H1 (cell line): ENCODE measurements at regions not wholly inside any gene's neighbourhood (a gene's known extent, or its start where the extent isn't known, plus 50 kb on each side); places are given as distances from the start of the nearest gene placed in this dataset.

ENCODE experiments used
- CTCF ChIA-PET: fragments of 300-600 bp; sonication (Branson Sonifier 250); formaldehyde crosslinking; loops from one replicate; lab custom pipeline; 2021; ENCODE audit not compliant: partially characterized antibody; lab: Charles Lee
- POLR2A ChIA-PET: fragments of 300-600 bp; sonication (Branson Sonifier 250); formaldehyde crosslinking; loops from one replicate; lab custom pipeline; 2021; ENCODE audit warnings: inconsistent platforms; ENCODE audit not compliant: partially characterized antibody; lab: Charles Lee
- DNase-seq, 2 experiments: peaks; one replicate each; pipeline versions ENCODE4 v3.0.0 to v3.0.0-alpha.2; 2010 to 2022; ENCODE audit warnings: low spot score in 2 of 2, low read depth in 1 of 2, mixed read lengths in 1 of 2
- FAIRE-seq: peaks from 2 replicates; lab custom pipeline; 2011; peaks lifted over from hg19 to GRCh38; lab: Jason Lieb, UNC
- H2AFZ ChIP-seq: 2 replicates; pipeline ENCODE4 v1.8.1; 2012; ENCODE audit warnings: low read length, inconsistent platforms
- H2AK5ac ChIP-seq: 2 replicates; pipeline ENCODE4 v1.6.1; 2013; ENCODE audit warnings: low read depth, low read length
- H2BK120ac ChIP-seq: replicated peaks from 2 replicates; pipeline ENCODE3; 2013; ENCODE audit warnings: low read depth, low read length, inconsistent platforms
- H2BK12ac ChIP-seq: 2 replicates; pipeline ENCODE4 v1.6.1; 2013; ENCODE audit warnings: low read depth, low read length
- H2BK15ac ChIP-seq: 2 replicates; pipeline ENCODE4 v1.6.1; 2013; ENCODE audit warnings: low read length
- H2BK20ac ChIP-seq: 2 replicates; pipeline ENCODE4 v1.6.1; 2013; ENCODE audit warnings: low read length
- H2BK5ac ChIP-seq: 2 replicates; pipeline ENCODE4 v1.6.1; 2013; ENCODE audit warnings: low read depth, low read length
- H3K14ac ChIP-seq: 2 replicates; pipeline ENCODE4 v1.6.1; 2013; ENCODE audit warnings: inconsistent platforms; ENCODE audit not compliant: insufficient read length
- H3K18ac ChIP-seq: 2 replicates; pipeline ENCODE4 v1.6.1; 2013; ENCODE audit warnings: low read length; ENCODE audit errors: extremely low read depth
- H3K23ac ChIP-seq: 2 replicates; pipeline ENCODE4 v1.6.1; 2013; ENCODE audit warnings: inconsistent platforms; ENCODE audit not compliant: insufficient read length
- H3K23me2 ChIP-seq: 2 replicates; pipeline ENCODE4 v1.6.1; 2013; ENCODE audit warnings: low read depth, low read length
- H3K27ac ChIP-seq: 2 replicates; pipeline ENCODE4 v1.6.1; 2011; ENCODE audit warnings: low read depth, low read length, inconsistent platforms
- H3K27me3 ChIP-seq, 4 experiments: replicated peaks in 1 of 4; 1 replicate in 1 of 4; 2 replicates in 3 of 4; pipeline versions ENCODE4 v1.6.1 to v1.8.1; 2011 to 2013; ENCODE audit warnings: low read length in 3 of 4, mild to moderate bottlenecking in 3 of 4, inconsistent platforms in 2 of 4, mixed read lengths in 2 of 4, moderate library complexity in 1 of 4; ENCODE audit not compliant: control insufficient read depth in 3 of 4, insufficient read depth in 3 of 4; ENCODE audit errors: extremely low read depth in 1 of 4
- H3K36me3 ChIP-seq, 4 experiments: 2 replicates each; pipeline versions ENCODE4 v1.6.1 to v1.8.1; 2011 to 2013; ENCODE audit warnings: mild to moderate bottlenecking in 4 of 4, low read length in 3 of 4, moderate library complexity in 2 of 4, control low read depth in 1 of 4, inconsistent platforms in 1 of 4; ENCODE audit not compliant: insufficient read depth in 4 of 4, control insufficient read depth in 2 of 4
- H3K4ac ChIP-seq: replicated peaks from 2 replicates; pipeline ENCODE3; 2013; ENCODE audit warnings: low read length, low read depth, mixed read lengths, inconsistent platforms; ENCODE audit not compliant: insufficient read length
- H3K4me1 ChIP-seq, 4 experiments: replicated peaks in 1 of 4; 1 replicate in 1 of 4; 2 replicates in 3 of 4; pipeline versions ENCODE4 v1.6.1 to v1.8.1; 2011 to 2013; ENCODE audit warnings: low read length in 3 of 4, inconsistent platforms in 2 of 4, mixed read lengths in 1 of 4; ENCODE audit not compliant: insufficient read depth in 4 of 4, control insufficient read depth in 3 of 4
- H3K4me2 ChIP-seq, 2 experiments: 2 replicates each; pipeline versions ENCODE4 v1.6.1 to v1.8.1; 2011 to 2013; ENCODE audit warnings: low read depth in 2 of 2, low read length in 2 of 2, control low read depth in 1 of 2, inconsistent platforms in 1 of 2, mild to moderate bottlenecking in 1 of 2; ENCODE audit not compliant: insufficient read depth in 1 of 2
- H3K4me3 ChIP-seq, 4 experiments: fragments of 200-600, 300-600 bp in 1 of 4; sonication (generic), shearing (Covaris generic), sonication (Bioruptor Twin) in 1 of 4; 2 replicates each; pipeline versions ENCODE4 v1.5.1 to v1.8.1; 2011 to 2016; ENCODE audit warnings: low read length in 4 of 4, low read depth in 3 of 4, control low read depth in 2 of 4, inconsistent platforms in 2 of 4, mild to moderate bottlenecking in 2 of 4, mixed read lengths in 1 of 4, moderate library complexity in 1 of 4; ENCODE audit not compliant: insufficient read depth in 2 of 4; ENCODE audit errors: extremely low read depth in 1 of 4
- H3K56ac ChIP-seq: replicated peaks from 2 replicates; pipeline ENCODE3; 2013; ENCODE audit warnings: low read depth, mild to moderate bottlenecking, mixed read lengths, low read length, inconsistent platforms; ENCODE audit not compliant: insufficient read length
- H3K79me1 ChIP-seq: 2 replicates; pipeline ENCODE4 v1.6.1; 2013; ENCODE audit warnings: low read depth, low read length, control low read depth
- H3K79me2 ChIP-seq, 2 experiments: 2 replicates each; pipeline versions ENCODE4 v1.6.1 to v1.8.1; 2012 to 2013; ENCODE audit warnings: low read length in 2 of 2, mild to moderate bottlenecking in 2 of 2, inconsistent platforms in 1 of 2; ENCODE audit not compliant: insufficient read depth in 2 of 2, control insufficient read depth in 1 of 2
- H3K9ac ChIP-seq, 4 experiments: replicated peaks in 1 of 4; 1 replicate in 1 of 4; 2 replicates in 3 of 4; pipeline versions ENCODE4 v1.6.1 to v1.8.1; 2011 to 2013; ENCODE audit warnings: low read depth in 3 of 4, low read length in 3 of 4, control low read depth in 2 of 4, mild to moderate bottlenecking in 2 of 4, moderate library complexity in 2 of 4, inconsistent platforms in 1 of 4; ENCODE audit errors: extremely low read depth in 1 of 4
- H3K9me3 ChIP-seq, 2 experiments: 2 replicates each; pipeline versions ENCODE4 v1.6.1 to v1.8.1; 2012 to 2013; ENCODE audit warnings: mild to moderate bottlenecking in 2 of 2, moderate library complexity in 2 of 2, control low read depth in 1 of 2, inconsistent platforms in 1 of 2, low read depth in 1 of 2, low read length in 1 of 2, mixed read lengths in 1 of 2; ENCODE audit not compliant: insufficient read depth in 2 of 2
- H4K20me1 ChIP-seq, 2 experiments: replicated peaks in 1 of 2; 2 replicates each; pipeline versions ENCODE3 to v1.8.1; 2011 to 2013; ENCODE audit warnings: inconsistent platforms in 2 of 2, low read length in 2 of 2, mild to moderate bottlenecking in 1 of 2; ENCODE audit not compliant: insufficient read depth in 2 of 2, control insufficient read depth in 1 of 2
- H4K5ac ChIP-seq: 2 replicates; pipeline ENCODE4 v1.6.1; 2013; ENCODE audit warnings: low read length, low read depth, mixed read lengths, inconsistent platforms; ENCODE audit not compliant: insufficient read length
- H4K8ac ChIP-seq: 2 replicates; pipeline ENCODE4 v1.8.0; 2013; ENCODE audit warnings: mild to moderate bottlenecking, moderate library complexity, low read length, inconsistent platforms; ENCODE audit not compliant: insufficient read depth; ENCODE audit errors: extremely low read depth
- H4K91ac ChIP-seq: replicated peaks from 2 replicates; pipeline ENCODE3; 2013; ENCODE audit warnings: low read length, mixed read lengths, inconsistent platforms; ENCODE audit not compliant: insufficient read length
- BACH1 ChIP-seq: IDR thresholded peaks from 2 replicates; pipeline ENCODE4 v1.6.1; 2012; ENCODE audit warnings: low read length, improper control_type of control experiment
- BCL11A ChIP-seq, 2 experiments: IDR thresholded peaks; one replicate each; pipeline ENCODE4 v1.6.1; 2011; ENCODE audit warnings: low read depth in 2 of 2, low read length in 2 of 2, mild to moderate bottlenecking in 2 of 2
- CBX8 ChIP-seq: fragments of 300-800, 300-1000 bp; sonication (generic); IDR thresholded peaks from 2 replicates; pipeline ENCODE4 v1.7.1; 2016; ENCODE audit warnings: low read depth, low read length, borderline replicate concordance
- CHD2 ChIP-seq: IDR thresholded peaks from 2 replicates; pipeline ENCODE4 v1.6.1; 2012; ENCODE audit warnings: low read length, improper control_type of control experiment
- JUN ChIP-seq: IDR thresholded peaks from 2 replicates; pipeline ENCODE4 v1.6.1; 2011; ENCODE audit warnings: low read depth, mild to moderate bottlenecking, improper control_type of control experiment, low read length
- KDM1A ChIP-seq: fragments of 200-600, 300-600 bp; sonication (generic); IDR thresholded peaks from 2 replicates; pipeline ENCODE4 v1.7.1; 2016; ENCODE audit warnings: mild to moderate bottlenecking, low read length, borderline replicate concordance
- MAFK ChIP-seq: IDR thresholded peaks from 2 replicates; pipeline ENCODE4 v1.6.1; 2012; ENCODE audit warnings: low read depth, mild to moderate bottlenecking, improper control_type of control experiment, low read length
- NRF1 ChIP-seq: IDR thresholded peaks from 2 replicates; pipeline ENCODE4 v1.6.1; 2011; ENCODE audit warnings: mild to moderate bottlenecking, low read depth, low read length, improper control_type of control experiment
- RBBP5 ChIP-seq: IDR thresholded peaks from 2 replicates; pipeline ENCODE4 v1.7.1; 2012; ENCODE audit warnings: low read depth, mild to moderate bottlenecking, inconsistent platforms, low read length, moderate library complexity, borderline replicate concordance
- RXRA ChIP-seq: IDR thresholded peaks from 2 replicates; pipeline ENCODE4 v1.6.1; 2011; ENCODE audit warnings: low read depth, mild to moderate bottlenecking, low read length, moderate library complexity; ENCODE audit not compliant: insufficient read depth
- SP4 ChIP-seq: IDR thresholded peaks from 2 replicates; pipeline ENCODE4 v1.6.1; 2012; ENCODE audit warnings: low read length, inconsistent platforms
- TEAD4 ChIP-seq: IDR thresholded peaks from 2 replicates; pipeline ENCODE4 v1.6.1; 2012; ENCODE audit warnings: low read depth, low read length, inconsistent platforms, mixed read lengths
- WGBS, 2 experiments: shearing (Covaris generic) in 1 of 2; methylation state at CpG; one replicate each; pipeline versions ENCODE4 v1.1.6 to v1.1.7; 2013 to 2015; ENCODE audit warnings: low lambda C conversion rate in 2 of 2, mixed read lengths in 2 of 2, inconsistent platforms in 1 of 2, low coverage in 1 of 2, missing lambda C conversion rate in 1 of 2; ENCODE audit not compliant: insufficient replicate concordance in 2 of 2, insufficient coverage in 1 of 2, insufficient read length in 1 of 2; ENCODE audit errors: extremely low coverage in 1 of 2, missing lambda C conversion rate in 1 of 2; 5-methylcytosine and 5-hydroxymethylcytosine counted together

DNA sequence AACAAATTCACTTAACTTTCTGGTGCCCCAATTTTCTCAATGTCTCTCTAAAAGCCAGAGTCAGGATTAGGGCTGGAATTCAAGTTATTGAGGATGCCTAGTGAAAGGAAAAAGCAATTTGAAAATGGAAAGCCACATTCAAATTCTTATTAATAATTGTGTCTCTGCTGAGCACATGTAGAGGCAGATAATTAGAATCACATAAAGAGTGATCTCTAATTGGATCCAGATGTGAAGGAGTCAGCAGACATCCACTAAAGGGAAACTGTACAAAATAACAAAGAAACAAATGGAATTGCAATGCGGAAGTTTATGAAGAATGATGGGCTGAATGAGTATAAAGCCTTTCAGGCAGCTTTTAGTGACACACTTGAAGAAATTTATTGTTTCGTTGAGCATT lies 482.6 kb downstream of the TTLL7 start:
- H3K79me1 ChIP-seq = no peaks in the 10 kb centered on the region
- H4K20me1 ChIP-seq = no peaks in the 10 kb centered on the region
- no peak for TF ChIP-seq MAFK
- TF ChIP-seq BCL11A (IDR thresholded peaks at IDR 0.05; ENCODE audit: low read depth in 2 of 2, low read length in 2 of 2) = no peak
- TF ChIP-seq CHD2 = no peak
- no peak for TF ChIP-seq BACH1
- TF ChIP-seq TEAD4 = no peak
- no peak for TF ChIP-seq RXRA
- no peak for TF ChIP-seq RBBP5
- no peak for TF ChIP-seq JUN
- no peak for TF ChIP-seq NRF1
- no peak for TF ChIP-seq CBX8
- no peak for TF ChIP-seq SP4
- TF ChIP-seq KDM1A = no peak
- no peak overlapping the region for H3K23ac ChIP-seq
- no peaks in the 10 kb centered on the region for H3K4me1 ChIP-seq
- H4K91ac ChIP-seq = no peak overlapping the region
- no peak overlapping the region for H3K9ac ChIP-seq
- no peak overlapping the region for H2BK120ac ChIP-seq
- H2BK15ac ChIP-seq = no peak overlapping the region
- no peak overlapping the region for H2BK5ac ChIP-seq
- H2AK5ac ChIP-seq = no peak overlapping the region
- H3K27me3 ChIP-seq = no peaks in the 10 kb centered on the region
- no peak overlapping the region for H3K27ac ChIP-seq
- H3K18ac ChIP-seq = no peak overlapping the region
- no peak overlapping the region for H3K4me3 ChIP-seq
- H2AFZ ChIP-seq = peak overlapping the region; percentile 48; the same call in 1 of the 2 replicates
- H3K36me3 ChIP-seq = no peaks in the 10 kb centered on the region
- H4K8ac ChIP-seq = no peak overlapping the region
- H3K4ac ChIP-seq = no peak overlapping the region
- DNase-seq (no peak), FAIRE-seq (no peak)
- H3K23me2 ChIP-seq = no peaks in the 10 kb centered on the region; the same call in 1 of the 2 replicates
- H3K79me2 ChIP-seq = no peaks in the 10 kb centered on the region
- H4K5ac ChIP-seq = no peak overlapping the region
- no peak overlapping the region for H3K4me2 ChIP-seq
- H2BK12ac ChIP-seq = no peak overlapping the region
- H2BK20ac ChIP-seq = no peak overlapping the region
- no peak overlapping the region for H3K56ac ChIP-seq
- H3K14ac ChIP-seq = no peak overlapping the region
- POLR2A ChIA-PET = no interaction called here
- CTCF ChIA-PET = no interaction called here
- 93% methylated on average over 2 of the region's 2 CpGs; no CpG with 5 or more reads in 1 of the 2 experiments for WGBS, 2 experiments
- no peaks in the 10 kb centered on the region for H3K9me3 ChIP-seq
